HCT116 (cell line): ENCODE measurements at regions not wholly inside any gene's neighbourhood (a gene's known extent, or its start where the extent isn't known, plus 50 kb on each side); places are given as distances from the start of the nearest gene placed in this dataset.

Experiments used
- ATAC-seq: fragments of 200-7000 bp; cut with Tn5 transposase; 2 replicates; pipeline ENCODE4 v1.9.1; 2020; ENCODE audit warnings: mild to moderate bottlenecking, moderate library complexity
- BruUV-seq: library from RNA; stranded (reverse); fragments of 400-500 nt; replicated peaks from 2 replicates; lab custom pipeline; 2021; lab: Mats Ljungman, UMichigan
- CTCF ChIA-PET: fragments of 300-600 bp; sonication (Branson Sonifier 250); formaldehyde crosslinking; loops from one replicate; lab custom pipeline; 2021; ENCODE audit warnings: antibody characterized with exemption; lab: Charles Lee
- POLR2A ChIA-PET: fragments of 300-600, 350-600 bp; sonication (Branson Sonifier 250); formaldehyde crosslinking; loops from one replicate; lab custom pipeline; 2021; ENCODE audit warnings: antibody characterized with exemption; lab: Charles Lee
- RAD21 ChIA-PET, 2 experiments: fragments of 300-600 bp; sonication (Branson Sonifier 250); formaldehyde crosslinking; loops; one replicate each; lab custom pipeline; 2023; ENCODE audit warnings: low total read pairs in 2 of 2; ENCODE audit not compliant: uncharacterized antibody in 2 of 2, unreplicated experiment in 2 of 2, low non-redundant PET in 1 of 2; lab: Charles Lee
- DNase-seq: peaks from one replicate; pipeline ENCODE4 v3.0.0-alpha.2; 2010; ENCODE audit warnings: low read depth, low spot score
- H2AFZ ChIP-seq: fragments of 200-600 bp; shearing (Covaris generic), sonication (generic); 2 replicates; pipeline ENCODE4 v1.6.1; 2017; ENCODE audit warnings: low read depth, mixed run types, mixed read lengths, antibody characterized with exemption, low read length; ENCODE audit not compliant: poor library complexity, severe bottlenecking
- H3K27ac ChIP-seq: 2 replicates; pipeline ENCODE4 v1.5.1; 2012; ENCODE audit warnings: low read depth, low read length
- H3K27me3 ChIP-seq: fragments of 200-600 bp; sonication (generic); 2 replicates; pipeline ENCODE4 v1.6.1; 2016; ENCODE audit warnings: mixed run types, low read length, mixed read lengths; ENCODE audit not compliant: insufficient read depth
- H3K36me3 ChIP-seq, 2 experiments: fragments of 200-500 bp in 1 of 2; fragments of 200-600 bp in 1 of 2; sonication (Bioruptor generic) in 1 of 2; sonication (generic) in 1 of 2; 2 replicates each; pipeline versions ENCODE4 v1.5.1 to v1.6.1; 2014 to 2016; ENCODE audit warnings: low read length in 2 of 2, inconsistent platforms in 1 of 2, mixed read lengths in 1 of 2, mixed run types in 1 of 2; ENCODE audit not compliant: insufficient read depth in 2 of 2, control insufficient read depth in 1 of 2
- H3K4me1 ChIP-seq, 2 experiments: fragments of 200-600 bp in 1 of 2; sonication (generic) in 1 of 2; 2 replicates each; pipeline versions ENCODE4 v1.5.1 to v1.6.1; 2012 to 2017; ENCODE audit warnings: low read length in 2 of 2, inconsistent platforms in 1 of 2, mild to moderate bottlenecking in 1 of 2, mixed read lengths in 1 of 2, mixed run types in 1 of 2, moderate library complexity in 1 of 2; ENCODE audit not compliant: insufficient read depth in 2 of 2, control insufficient read depth in 1 of 2
- H3K4me2 ChIP-seq: fragments of 200-600 bp; sonication (generic); 2 replicates; pipeline ENCODE4 v1.6.1; 2017; ENCODE audit warnings: mixed run types, low read length, mixed read lengths
- H3K4me3 ChIP-seq, 2 experiments: fragments of 200-600 bp in 1 of 2; sonication (generic) in 1 of 2; replicated peaks in 1 of 2; 2 replicates each; pipeline ENCODE4 v1.5.1; 2011 to 2016; ENCODE audit warnings: low read length in 2 of 2, control low read depth in 1 of 2, low read depth in 1 of 2, mild to moderate bottlenecking in 1 of 2, mixed read lengths in 1 of 2, mixed run types in 1 of 2
- H3K79me2 ChIP-seq: fragments of 200-600 bp; sonication (generic); 2 replicates; pipeline ENCODE4 v1.6.1; 2017; ENCODE audit warnings: mild to moderate bottlenecking, mixed run types, low read length, moderate library complexity, mixed read lengths; ENCODE audit not compliant: insufficient read depth
- H3K9ac ChIP-seq: fragments of 200-600 bp; sonication (generic); 2 replicates; pipeline ENCODE4 v1.6.1; 2016; ENCODE audit warnings: low read length, mixed read lengths
- H3K9me2 ChIP-seq: fragments of 200-600 bp; sonication (generic), shearing (Covaris generic); 2 replicates; pipeline ENCODE4 v1.6.1; 2017; ENCODE audit warnings: mixed run types, mild to moderate bottlenecking, moderate library complexity; ENCODE audit not compliant: insufficient read depth
- H3K9me3 ChIP-seq, 2 experiments: fragments of 200-500 bp in 1 of 2; fragments of 200-600 bp in 1 of 2; sonication (Bioruptor generic) in 1 of 2; sonication (generic) in 1 of 2; 2 replicates each; pipeline ENCODE4 v1.6.1; 2014 to 2017; ENCODE audit warnings: low read length in 2 of 2, mixed read lengths in 2 of 2, inconsistent platforms in 1 of 2, low read depth in 1 of 2, mild to moderate bottlenecking in 1 of 2, mixed run types in 1 of 2, moderate library complexity in 1 of 2; ENCODE audit not compliant: control insufficient read depth in 1 of 2, insufficient read depth in 1 of 2
- H4K20me1 ChIP-seq: fragments of 200-600 bp; sonication (generic), shearing (Covaris generic); 2 replicates; pipeline ENCODE4 v1.6.1; 2017; ENCODE audit warnings: mixed run types, mild to moderate bottlenecking, moderate library complexity; ENCODE audit not compliant: insufficient read depth
- ATF3 ChIP-seq: IDR thresholded peaks from 2 replicates; pipeline ENCODE4 v1.6.1; 2012
- CBX3 ChIP-seq: IDR thresholded peaks from 2 replicates; pipeline ENCODE4 v1.6.1; 2012; ENCODE audit warnings: low read depth
- CEBPB ChIP-seq: IDR thresholded peaks from 2 replicates; pipeline ENCODE4 v1.6.1; 2012; ENCODE audit warnings: low read depth
- CTCF ChIP-seq, 3 experiments: fragments of 200-600 bp in 1 of 3; sonication (generic) in 1 of 3; IDR thresholded peaks in 2 of 3; conservative IDR thresholded peaks in 1 of 3; 2 replicates each; pipeline ENCODE4 v1.5.1; 2012 to 2017; ENCODE audit warnings: low read depth in 2 of 3, low read length in 2 of 3, antibody characterized with exemption in 1 of 3, borderline replicate concordance in 1 of 3, control low read depth in 1 of 3, mild to moderate bottlenecking in 1 of 3, mixed read lengths in 1 of 3, mixed run types in 1 of 3, moderate library complexity in 1 of 3; ENCODE audit not compliant: insufficient read depth in 1 of 3
- ELF1 ChIP-seq: IDR thresholded peaks from 2 replicates; pipeline ENCODE4 v1.6.1; 2012; ENCODE audit warnings: low read depth, borderline replicate concordance
- EZH2 ChIP-seq: fragments of 200-600 bp; sonication (generic); IDR thresholded peaks from 2 replicates; pipeline ENCODE4 v1.6.1; 2017; ENCODE audit warnings: antibody characterized with exemption, mixed run types
- EZH2phosphoT487 ChIP-seq: fragments of 200-600 bp; IDR thresholded peaks from 2 replicates; pipeline ENCODE4 v1.6.1; 2018; ENCODE audit warnings: antibody characterized with exemption, borderline replicate concordance
- FOSL1 ChIP-seq: IDR thresholded peaks from 2 replicates; pipeline ENCODE4 v1.6.1; 2012; ENCODE audit warnings: low read depth
- POLR2A ChIP-seq: IDR thresholded peaks from 2 replicates; pipeline ENCODE4 v1.7.0; 2011; ENCODE audit warnings: borderline replicate concordance; ENCODE audit not compliant: insufficient read depth, insufficient read length; ENCODE audit errors: extremely low read depth
- POLR2AphosphoS5 ChIP-seq: IDR thresholded peaks from 2 replicates; pipeline ENCODE4 v1.6.1; 2011; ENCODE audit warnings: mild to moderate bottlenecking, low read depth, low read length, moderate library complexity
- RAD21 ChIP-seq: IDR thresholded peaks from 2 replicates; pipeline ENCODE4 v1.6.1; 2012; ENCODE audit warnings: low read depth, mild to moderate bottlenecking
- REST ChIP-seq: IDR thresholded peaks from 2 replicates; pipeline ENCODE4 v1.6.1; 2012; ENCODE audit warnings: low read depth
- SIN3A ChIP-seq: IDR thresholded peaks from 2 replicates; pipeline ENCODE4 v1.6.1; 2012; ENCODE audit warnings: low read depth
- SP1 ChIP-seq: IDR thresholded peaks from 2 replicates; pipeline ENCODE4 v1.6.1; 2012; ENCODE audit warnings: low read depth
- SRF ChIP-seq: IDR thresholded peaks from 2 replicates; pipeline ENCODE4 v1.6.1; 2012; ENCODE audit warnings: low read depth
- YY1 ChIP-seq: IDR thresholded peaks from 2 replicates; pipeline ENCODE4 v1.6.1; 2011; ENCODE audit warnings: low read length, low read depth, moderate library complexity, mild to moderate bottlenecking; ENCODE audit not compliant: insufficient replicate concordance; ENCODE audit errors: extremely low read depth
- ZFX ChIP-seq: fragments of 450-650 bp; IDR thresholded peaks from 2 replicates; pipeline ENCODE4 v1.6.1; 2017
- intact Hi-C: fragments of 100-400 bp; cut with micrococcal nuclease; formaldehyde crosslinking; loops from 2 replicates; pipeline ENCODE4 v1.10.0; 2022

- TF ChIP-seq SIN3A, result no peak
These were observed 245.4 kb upstream of the MEIS1 start (continued) for GRCh38 chr2:66189553-66189952.

- no peaks in the 10 kb centered on the region for H3K79me2 ChIP-seq
- intact Hi-C loops, result no loop called here
These were observed 248.4 kb upstream of the MEIS1 start for GRCh38 chr2:66186537-66186936.

More at GRCh38 chr2:66186537-66186936, 248.4 kb upstream of the MEIS1 start:
- RAD21 ChIA-PET, result no interaction called here
- no peak overlapping the region for H3K4me2 ChIP-seq
- TF ChIP-seq CBX3 (no peak), SRF (no peak), ATF3 (no peak), EZH2 (no peak), SP1 (no peak), ELF1 (no peak), FOSL1 (no peak), ZFX (no peak), EZH2phosphoT487 (no peak), REST (no peak), POLR2A (no peak), POLR2AphosphoS5 (no peak), SIN3A (no peak), CEBPB (no peak), YY1 (no peak), RAD21 (no peak), CTCF (IDR thresholded peaks at IDR 0.05 in 2 of 3, conservative IDR thresholded peaks at IDR 0.05 in 1 of 3; ENCODE audit: borderline replicate concordance in 1 of 3, insufficient read depth in 1 of 3, low read depth in 2 of 3, low read length in 2 of 3) (no peak)
- no peak overlapping the region for H3K9ac ChIP-seq
- H3K4me3 ChIP-seq, result no peak overlapping the region
- POLR2A ChIA-PET, result no interaction called here
- H3K4me1 ChIP-seq, result no peaks in the 10 kb centered on the region
- CTCF ChIA-PET, result no interaction called here
- no peak overlapping the region for H3K27ac ChIP-seq
- H3K27me3 ChIP-seq, result no peaks in the 10 kb centered on the region
- no peaks in the 10 kb centered on the region for H3K36me3 ChIP-seq
- ATAC-seq, result no peak
- H2AFZ ChIP-seq, result no peak overlapping the region
- no peak for DNase-seq
- no peaks in the 10 kb centered on the region for H3K9me2 ChIP-seq
- H4K20me1 ChIP-seq, result no peaks in the 10 kb centered on the region
- no peaks in the 10 kb centered on the region for H3K9me3 ChIP-seq
- BruUV-seq, result no TSS peak
